Vagina (tissue), 2 donors: ENCODE measurements at regions not wholly inside any gene's neighbourhood (a gene's known extent, or its start where the extent isn't known, plus 50 kb on each side); places are given as distances from the start of the nearest gene placed in this dataset.

ENCODE experiments used
- DNase-seq, 2 donors: peaks; one replicate each; pipeline ENCODE4 v3.0.0-alpha.2; 2017; ENCODE audit errors: extremely low spot score in 2 of 2
- H3K27ac ChIP-seq: fragments of 200-600 bp; sonication (generic); one replicate; pipeline ENCODE4 v1.5.1; 2019
- H3K27me3 ChIP-seq: fragments of 200-600 bp; sonication (generic); one replicate; pipeline ENCODE4 v1.5.1; 2019
- H3K36me3 ChIP-seq, 2 donors: fragments of 200-600 bp; sonication (generic); one replicate each; pipeline ENCODE4 v1.5.1; 2017 to 2019
- H3K4me1 ChIP-seq: fragments of 200-600 bp; sonication (generic); one replicate; pipeline ENCODE4 v1.5.1; 2019
- H3K4me3 ChIP-seq, 2 donors: fragments of 200-600 bp; sonication (generic); 1 replicate in 1 of 2; 2 replicates in 1 of 2; pipeline ENCODE4 v1.5.1; 2016 to 2019
- H3K9me3 ChIP-seq: fragments of 200-600 bp; sonication (generic); one replicate; pipeline ENCODE4 v1.5.1; 2019
- CTCF ChIP-seq, 3 experiments: fragments of 450-650 bp in 2 of 3; fragments of 200-600 bp in 1 of 3; sonication (generic) in 1 of 3; IDR thresholded peaks; one replicate each; pipeline ENCODE4 v1.5.1; 2017 to 2019; ENCODE audit warnings: antibody characterized with exemption in 3 of 3, mild to moderate bottlenecking in 2 of 3, moderate library complexity in 2 of 3
- POLR2A ChIP-seq, 2 donors: fragments of 450-650 bp; IDR thresholded peaks; one replicate each; pipeline ENCODE4 v1.6.1; 2017; ENCODE audit warnings: antibody characterized with exemption in 2 of 2, mild to moderate bottlenecking in 2 of 2, moderate library complexity in 2 of 2
- POLR2AphosphoS5 ChIP-seq, 2 donors: sonication (generic); formaldehyde crosslinking; IDR thresholded peaks; one replicate each; pipeline ENCODE4 v1.9.0; 2017; ENCODE audit warnings: antibody characterized with exemption in 2 of 2, mild to moderate bottlenecking in 2 of 2, low read depth in 1 of 2; ENCODE audit not compliant: insufficient read depth in 1 of 2
- intact Hi-C: fragments of 100-400 bp; cut with DNase I; formaldehyde crosslinking; loops from one replicate; pipeline ENCODE4 v1.15.1; 2023

GRCh38 chr12:126362964-126363363 lies 1297.7 kb downstream of the AACS start:
- H3K36me3 ChIP-seq = no peaks in the 10 kb centered on the region
- no peak overlapping the region for H3K27ac ChIP-seq
- no peaks in the 10 kb centered on the region for H3K27me3 ChIP-seq
- TF ChIP-seq POLR2AphosphoS5 (IDR thresholded peaks at IDR 0.05; ENCODE audit: insufficient read depth in 1 of 2, low read depth in 1 of 2) (no peak), CTCF (IDR thresholded peaks at IDR 0.05) (no peak), POLR2A (IDR thresholded peaks at IDR 0.05) (no peak)
- no peaks in the 10 kb centered on the region for H3K9me3 ChIP-seq
- no peak for DNase-seq
- no peak overlapping the region for H3K4me3 ChIP-seq
- no peaks in the 10 kb centered on the region for H3K4me1 ChIP-seq
- intact Hi-C loops = no loop called here

DNA sequence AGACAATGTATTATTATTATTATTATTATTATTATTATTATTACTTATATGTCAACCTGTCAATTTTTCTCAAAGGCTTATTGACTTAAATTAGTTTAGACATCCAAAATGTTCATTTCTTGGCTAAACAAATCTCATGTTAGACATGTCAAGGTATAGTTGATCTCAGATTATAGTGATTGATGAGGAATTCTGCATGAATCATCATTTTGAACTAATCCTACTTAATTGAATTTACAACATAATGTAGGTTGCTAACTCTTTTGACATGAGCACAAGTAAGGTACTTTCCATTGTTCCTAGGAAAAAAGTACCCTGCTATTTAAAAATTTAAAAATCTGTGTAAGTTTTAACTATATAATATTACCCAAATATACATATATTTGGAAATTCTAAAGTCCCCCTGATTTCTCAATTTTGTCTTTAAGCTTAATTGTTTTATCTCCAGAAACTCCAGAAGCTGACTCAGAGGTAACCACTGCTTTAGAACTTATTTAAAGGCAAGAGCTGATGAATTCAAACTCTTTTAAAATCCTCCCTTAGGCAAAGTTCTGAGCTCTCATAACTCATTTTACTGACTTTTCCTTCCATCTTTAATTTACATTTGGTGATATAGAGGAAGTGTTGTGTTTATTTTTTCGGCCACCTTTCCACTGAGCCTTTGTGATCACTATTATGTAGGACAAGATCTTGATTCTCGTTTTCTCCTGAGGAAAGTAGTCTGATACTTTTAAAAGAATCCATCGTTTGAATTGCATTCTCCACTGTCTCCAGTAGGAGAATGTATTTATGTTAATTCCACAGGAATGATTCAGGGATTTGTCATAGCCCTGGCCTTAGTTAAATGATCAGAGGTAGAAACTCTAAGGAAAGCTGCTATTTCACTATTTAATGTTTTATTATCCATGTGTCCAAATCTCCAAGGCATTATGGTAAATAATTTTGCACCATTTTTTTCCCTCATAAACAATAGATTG lies 1304.5 kb downstream of the AACS start:
- H3K9me3 ChIP-seq = no peaks in the 10 kb centered on the region
- H3K27ac ChIP-seq = no peak overlapping the region
- TF ChIP-seq POLR2AphosphoS5 (IDR thresholded peaks at IDR 0.05; ENCODE audit: insufficient read depth in 1 of 2, low read depth in 1 of 2) (no peak), CTCF (IDR thresholded peaks at IDR 0.05) (no peak), POLR2A (IDR thresholded peaks at IDR 0.05) (no peak)
- H3K27me3 ChIP-seq = no peaks in the 10 kb centered on the region
- H3K4me3 ChIP-seq = no peak overlapping the region
- H3K36me3 ChIP-seq = no peaks in the 10 kb centered on the region
- intact Hi-C loops = no loop called here
- H3K4me1 ChIP-seq = no peaks in the 10 kb centered on the region
- DNase-seq = no peak

DNA sequence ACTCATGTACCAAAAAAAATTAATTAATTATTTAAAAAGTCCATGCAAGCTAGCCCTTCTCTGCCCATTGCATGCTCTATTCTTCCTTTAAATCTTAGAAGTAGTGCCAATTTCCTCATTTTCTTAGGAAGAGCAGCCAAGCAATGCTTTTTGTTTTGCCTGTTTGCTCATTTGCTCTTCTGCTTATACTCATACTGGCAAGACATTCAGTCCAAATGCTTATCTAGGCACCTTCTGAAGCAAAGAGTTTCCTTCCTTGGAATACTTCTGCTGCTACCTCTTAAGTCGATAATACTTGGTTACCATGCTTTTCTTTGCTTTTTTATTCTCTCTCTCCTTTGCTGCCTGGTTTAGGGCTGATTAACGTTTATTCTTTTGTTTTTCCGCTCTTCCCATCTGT lies 1318.3 kb downstream of the AACS start:
- Histone ChIP-seq H3K27ac (no peak overlapping the region), H3K4me3 (no peak overlapping the region), H3K4me1 (no peaks in the 10 kb centered on the region), H3K36me3 (no peaks in the 10 kb centered on the region), H3K27me3 (no peaks in the 10 kb centered on the region), H3K9me3 (no peaks in the 10 kb centered on the region)
- TF ChIP-seq CTCF (IDR thresholded peaks at IDR 0.05) = no peak
- no peak for TF ChIP-seq POLR2AphosphoS5 (IDR thresholded peaks at IDR 0.05; ENCODE audit: insufficient read depth in 1 of 2, low read depth in 1 of 2)
- TF ChIP-seq POLR2A (IDR thresholded peaks at IDR 0.05) = no peak
- intact Hi-C loops = no loop called here
- no peak for DNase-seq

- H3K9me3 ChIP-seq = no peaks in the 10 kb centered on the region
- no peaks in the 10 kb centered on the region for H3K36me3 ChIP-seq
- H3K4me3 ChIP-seq = no peak overlapping the region
- DNase-seq = no peak
- no peaks in the 10 kb centered on the region for H3K27me3 ChIP-seq
- no peak overlapping the region for H3K27ac ChIP-seq
- TF ChIP-seq CTCF (IDR thresholded peaks at IDR 0.05) (no peak), POLR2AphosphoS5 (IDR thresholded peaks at IDR 0.05; ENCODE audit: insufficient read depth in 1 of 2, low read depth in 1 of 2) (no peak), POLR2A (IDR thresholded peaks at IDR 0.05) (no peak)
- intact Hi-C loops = no loop called here
- no peaks in the 10 kb centered on the region for H3K4me1 ChIP-seq
Observed at GRCh38 chr12:126384026-126384564, 1318.9 kb downstream of the AACS start.

GRCh38 chr12:126385785-126386184 lies 1320.5 kb downstream of the AACS start:
- H3K27ac ChIP-seq = no peak overlapping the region
- no peaks in the 10 kb centered on the region for H3K36me3 ChIP-seq
- H3K4me1 ChIP-seq = no peaks in the 10 kb centered on the region
- intact Hi-C loops = no loop called here
- TF ChIP-seq POLR2AphosphoS5 (IDR thresholded peaks at IDR 0.05; ENCODE audit: insufficient read depth in 1 of 2, low read depth in 1 of 2) (no peak), CTCF (IDR thresholded peaks at IDR 0.05) (no peak), POLR2A (IDR thresholded peaks at IDR 0.05) (no peak)
- DNase-seq = no peak
- H3K4me3 ChIP-seq = no peak overlapping the region
- no peaks in the 10 kb centered on the region for H3K27me3 ChIP-seq
- H3K9me3 ChIP-seq = no peaks in the 10 kb centered on the region
